Retinal pigment epithelial cell (primary cell): ENCODE measurements at regions not wholly inside any gene's neighbourhood (a gene's known extent, or its start where the extent isn't known, plus 50 kb on each side); places are given as distances from the start of the nearest gene placed in this dataset.

ENCODE experiments used
- DNase-seq: peaks from one replicate; pipeline ENCODE4 v3.0.0-alpha.2; 2010; ENCODE audit warnings: low read depth
- H3K4me3 ChIP-seq: 2 replicates; pipeline ENCODE4 v1.5.1; 2011; ENCODE audit warnings: mild to moderate bottlenecking, low read length, control low read depth, moderate library complexity
- TF ChIP-seq, protein P1 (sequence below): conservative IDR thresholded peaks from 2 replicates; pipeline ENCODE4 v1.5.1; 2011; ENCODE audit warnings: low read depth, low read length, control low read depth, inconsistent platforms

DNA sequence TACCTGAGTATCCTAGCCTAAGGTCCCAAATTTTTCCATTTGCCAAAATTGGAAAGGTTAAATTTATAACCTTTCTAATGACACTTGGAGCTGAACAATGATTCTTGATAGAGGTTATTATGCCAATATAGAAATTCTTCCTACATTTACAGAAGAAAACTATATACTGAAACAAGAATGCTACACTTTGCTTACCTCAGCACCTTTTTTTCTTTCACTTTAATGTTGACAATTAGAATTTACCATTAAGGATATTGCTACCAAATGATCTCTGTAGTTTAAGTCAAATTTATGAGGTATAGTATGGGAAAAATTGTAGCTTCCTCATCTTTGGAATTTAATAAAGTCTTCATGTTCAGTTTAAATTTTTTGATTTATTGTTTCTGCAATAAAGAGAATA is 577.0 kb downstream of the NR4A2 start:
- no peak for DNase-seq
- TF ChIP-seq, protein P1, sequence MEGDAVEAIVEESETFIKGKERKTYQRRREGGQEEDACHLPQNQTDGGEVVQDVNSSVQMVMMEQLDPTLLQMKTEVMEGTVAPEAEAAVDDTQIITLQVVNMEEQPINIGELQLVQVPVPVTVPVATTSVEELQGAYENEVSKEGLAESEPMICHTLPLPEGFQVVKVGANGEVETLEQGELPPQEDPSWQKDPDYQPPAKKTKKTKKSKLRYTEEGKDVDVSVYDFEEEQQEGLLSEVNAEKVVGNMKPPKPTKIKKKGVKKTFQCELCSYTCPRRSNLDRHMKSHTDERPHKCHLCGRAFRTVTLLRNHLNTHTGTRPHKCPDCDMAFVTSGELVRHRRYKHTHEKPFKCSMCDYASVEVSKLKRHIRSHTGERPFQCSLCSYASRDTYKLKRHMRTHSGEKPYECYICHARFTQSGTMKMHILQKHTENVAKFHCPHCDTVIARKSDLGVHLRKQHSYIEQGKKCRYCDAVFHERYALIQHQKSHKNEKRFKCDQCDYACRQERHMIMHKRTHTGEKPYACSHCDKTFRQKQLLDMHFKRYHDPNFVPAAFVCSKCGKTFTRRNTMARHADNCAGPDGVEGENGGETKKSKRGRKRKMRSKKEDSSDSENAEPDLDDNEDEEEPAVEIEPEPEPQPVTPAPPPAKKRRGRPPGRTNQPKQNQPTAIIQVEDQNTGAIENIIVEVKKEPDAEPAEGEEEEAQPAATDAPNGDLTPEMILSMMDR, result no peak
- no peak overlapping the region for H3K4me3 ChIP-seq

DNA sequence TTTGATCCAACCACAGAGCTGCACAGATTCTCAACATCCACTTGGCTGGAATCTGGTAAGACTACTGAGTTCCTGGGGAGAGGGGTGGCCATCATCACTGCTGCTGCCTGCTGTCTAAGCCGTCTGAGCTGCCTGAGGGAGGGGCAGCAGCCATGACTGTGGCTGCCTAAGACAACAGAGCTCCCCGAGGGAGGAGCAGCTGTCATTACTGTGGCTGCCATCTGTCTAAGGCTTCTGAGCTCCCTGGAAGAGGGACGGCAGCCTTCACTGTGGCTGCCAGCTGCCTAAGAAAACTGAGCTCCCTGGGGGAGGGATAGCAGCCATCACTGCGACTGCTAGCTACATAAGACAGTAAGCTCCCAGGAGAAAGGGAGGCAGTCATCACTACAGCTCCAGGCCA is 584.4 kb downstream of the NR4A2 start:
- TF ChIP-seq, protein P1, result no peak

DNA sequence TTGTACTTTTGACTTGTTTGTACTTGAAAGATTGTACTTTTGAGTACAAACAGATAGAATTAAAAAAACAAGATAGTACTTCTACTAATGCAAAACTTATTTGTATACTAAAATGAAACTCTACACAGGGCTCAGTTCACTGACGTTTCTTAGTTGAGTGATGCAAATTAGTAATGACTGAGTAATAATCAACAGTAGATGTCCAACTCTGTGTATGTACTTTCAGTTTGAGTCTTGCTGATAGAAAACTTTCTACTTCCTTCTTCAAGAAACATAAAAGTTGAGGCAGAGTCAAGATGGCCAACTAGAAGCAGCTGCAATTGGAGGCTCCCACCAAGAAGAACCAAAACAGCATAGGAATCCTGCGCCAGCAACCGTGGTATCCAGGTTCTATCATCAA is 585.0 kb downstream of the NR4A2 start:
- DNase-seq, result no peak
- TF ChIP-seq, protein P1, result no peak
- H3K4me3 ChIP-seq, result no peak overlapping the region

More for the DNA sequence above, 584.4 kb downstream of the NR4A2 start:
- no peak overlapping the region for H3K4me3 ChIP-seq
- no peak for DNase-seq

DNA sequence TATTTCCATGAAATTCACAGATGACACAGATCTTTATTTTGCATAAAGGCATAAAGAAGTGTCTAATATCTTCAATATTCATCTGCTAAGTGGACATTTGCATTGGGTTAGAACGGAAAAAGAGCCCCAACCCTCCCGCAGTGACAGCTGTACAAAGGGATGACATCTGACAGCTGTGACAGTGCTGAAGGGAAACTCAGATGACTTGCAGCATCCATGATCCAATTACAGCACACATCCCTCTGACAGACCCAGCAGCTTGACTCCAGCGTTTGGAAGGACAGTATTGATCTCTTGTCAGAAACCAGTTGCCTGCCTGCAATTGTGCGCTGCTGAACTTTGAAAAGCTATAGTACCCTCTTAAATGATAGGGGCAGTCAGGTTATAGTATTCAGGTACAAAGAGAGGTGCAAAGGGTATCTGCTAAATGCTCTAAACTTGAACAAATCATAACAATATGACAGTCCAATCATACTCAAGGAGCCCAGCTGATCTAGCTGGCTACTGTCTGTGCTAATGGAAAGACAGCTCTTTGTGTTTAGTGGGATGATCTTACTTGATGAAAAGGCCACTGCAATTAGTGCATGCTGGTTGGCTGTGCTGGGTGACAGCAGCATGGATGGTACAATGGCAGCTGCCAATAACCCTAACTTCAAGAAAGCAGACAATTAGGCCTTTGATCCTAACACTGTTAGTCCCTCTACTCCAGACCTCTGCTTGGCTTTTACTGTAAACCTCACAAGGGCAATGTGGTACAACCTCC is 599.2 kb downstream of the NR4A2 start:
- H3K4me3 ChIP-seq, result no peak overlapping the region
- TF ChIP-seq, protein P1, result no peak
- DNase-seq, result no peak

DNA sequence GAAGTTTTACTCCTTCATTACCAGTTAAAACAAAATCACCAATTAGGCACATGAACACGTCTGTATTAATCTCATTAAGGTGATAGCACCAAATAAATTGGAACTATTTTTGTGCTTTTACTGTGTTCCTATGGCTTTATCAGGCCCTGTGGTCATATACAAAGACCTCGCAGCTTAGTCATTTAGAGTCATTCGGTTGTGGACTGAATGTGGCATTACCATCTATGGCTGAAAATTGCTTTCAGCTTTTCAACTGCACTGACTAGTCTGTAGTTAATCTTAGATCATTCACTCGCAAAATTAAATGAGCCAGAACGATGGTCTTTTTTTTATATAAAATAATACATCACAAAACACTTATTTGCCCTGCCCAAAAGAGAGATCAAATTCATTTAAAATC is 601.7 kb downstream of the NR4A2 start:
- no peak for DNase-seq
- TF ChIP-seq, protein P1, result no peak
- H3K4me3 ChIP-seq, result no peak overlapping the region

DNA sequence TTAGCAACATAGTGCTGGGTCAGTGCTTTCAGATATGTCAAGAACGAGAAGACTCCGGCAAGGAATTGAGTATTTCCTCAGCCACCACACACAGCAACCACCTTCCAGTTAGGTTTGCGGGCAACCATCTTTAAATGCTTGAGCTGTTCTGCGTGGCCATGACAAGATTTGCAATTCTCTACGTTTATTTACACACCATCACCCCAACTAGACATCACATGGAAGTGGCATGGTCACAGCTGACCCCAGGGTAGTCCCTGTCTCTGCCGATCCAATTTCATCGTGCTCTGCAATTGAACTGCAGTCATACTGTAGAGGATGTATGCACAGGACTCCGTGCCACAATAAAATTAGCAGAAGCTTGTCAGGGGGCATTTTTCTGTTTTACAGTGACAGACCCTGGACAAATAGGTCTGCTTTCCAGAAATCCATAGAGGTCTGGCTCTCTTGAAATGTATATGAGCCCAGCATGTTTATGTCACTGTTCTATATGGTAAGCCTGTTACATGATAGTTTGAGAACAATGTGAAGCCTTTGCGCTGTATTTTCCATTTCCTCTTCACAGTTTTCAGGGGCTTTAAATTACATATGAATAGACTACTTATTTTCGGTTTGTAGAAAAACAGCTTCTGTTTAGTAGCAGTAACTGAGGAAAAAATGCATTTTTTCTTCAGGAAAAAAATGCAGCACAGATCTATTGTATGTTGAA is 605.2 kb downstream of the NR4A2 start:
- TF ChIP-seq, protein P1, result no peak
- H3K4me3 ChIP-seq, result peak overlapping the region; percentile 21
- DNase-seq, result peak; percentile 16

DNA sequence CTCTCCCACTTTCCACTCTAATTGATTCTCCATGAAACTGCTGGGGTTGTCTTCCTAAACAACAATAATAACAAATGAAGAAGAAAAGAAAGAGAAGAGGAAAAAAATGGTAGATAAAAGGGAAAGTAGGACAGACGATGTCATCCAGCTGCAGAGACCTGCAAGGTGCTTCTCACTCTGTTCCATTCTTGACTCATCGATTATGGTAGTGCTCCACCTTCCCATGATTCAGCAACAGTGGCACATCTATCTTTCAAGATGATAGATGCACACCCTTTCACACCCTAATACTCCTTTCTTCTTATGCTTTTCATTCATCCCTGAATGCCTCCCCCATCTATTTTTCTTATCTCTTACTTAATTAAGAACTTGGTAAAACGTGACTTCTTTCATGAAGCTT is 610.2 kb downstream of the NR4A2 start:
- TF ChIP-seq, protein P1, result no peak
- DNase-seq, result no peak
- H3K4me3 ChIP-seq, result no peak overlapping the region
